H1 (cell line): ENCODE measurements at regions not wholly inside any gene's neighbourhood (a gene's known extent, or its start where the extent isn't known, plus 50 kb on each side); places are given as distances from the start of the nearest gene placed in this dataset.

Experiments used
- BACH1 ChIP-seq: IDR thresholded peaks from 2 replicates; pipeline ENCODE4 v1.6.1; 2012; ENCODE audit warnings: low read length, improper control_type of control experiment
- BRCA1 ChIP-seq: IDR thresholded peaks from 2 replicates; pipeline ENCODE4 v1.6.1; 2012; ENCODE audit warnings: low read depth, low read length, improper control_type of control experiment
- CBX5 ChIP-seq: fragments of 300-800, 300-1000 bp; sonication (generic); IDR thresholded peaks from 2 replicates; pipeline ENCODE4 v1.7.1; 2016; ENCODE audit warnings: antibody characterized with exemption, low read length, low read depth
- CEBPB ChIP-seq: IDR thresholded peaks from 2 replicates; pipeline ENCODE4 v1.6.1; 2012; ENCODE audit warnings: low read depth, low read length
- CTCF ChIP-seq, 3 experiments: IDR thresholded peaks; 1 replicate in 2 of 3; 2 replicates in 1 of 3; pipeline versions ENCODE4 v1.5.1 to v1.6.1; 2011; ENCODE audit warnings: low read length in 3 of 3, mild to moderate bottlenecking in 3 of 3, inconsistent platforms in 2 of 3, low read depth in 1 of 3, moderate library complexity in 1 of 3; ENCODE audit not compliant: insufficient read depth in 1 of 3; ENCODE audit errors: control extremely low read depth in 1 of 3
- EP300 ChIP-seq, 2 experiments: IDR thresholded peaks; 1 replicate in 1 of 2; 2 replicates in 1 of 2; pipeline ENCODE4 v1.6.1; 2011 to 2012; ENCODE audit warnings: low read depth in 2 of 2, low read length in 2 of 2, mild to moderate bottlenecking in 2 of 2, borderline replicate concordance in 1 of 2, inconsistent platforms in 1 of 2, moderate library complexity in 1 of 2
- GTF2F1 ChIP-seq: IDR thresholded peaks from 2 replicates; pipeline ENCODE4 v1.6.1; 2012; ENCODE audit warnings: low read depth, low read length, improper control_type of control experiment, borderline replicate concordance
- HDAC6 ChIP-seq: IDR thresholded peaks from one replicate; pipeline ENCODE4 v1.7.1; 2012; ENCODE audit warnings: low read depth, mild to moderate bottlenecking, inconsistent platforms, low read length, moderate library complexity
- POLR2A ChIP-seq, 2 experiments: IDR thresholded peaks; 1 replicate in 1 of 2; 2 replicates in 1 of 2; pipeline ENCODE4 v1.6.1; 2011; ENCODE audit warnings: low read depth in 2 of 2, low read length in 2 of 2, mild to moderate bottlenecking in 2 of 2; ENCODE audit errors: control extremely low read depth in 1 of 2
- RXRA ChIP-seq: IDR thresholded peaks from 2 replicates; pipeline ENCODE4 v1.6.1; 2011; ENCODE audit warnings: low read depth, mild to moderate bottlenecking, low read length, moderate library complexity; ENCODE audit not compliant: insufficient read depth
- SIN3A ChIP-seq, 2 experiments: IDR thresholded peaks in 1 of 2; conservative IDR thresholded peaks in 1 of 2; 2 replicates each; pipeline ENCODE4 v1.6.1; 2011 to 2012; ENCODE audit warnings: low read length in 2 of 2, improper control_type of control experiment in 1 of 2, low read depth in 1 of 2, mild to moderate bottlenecking in 1 of 2
- SIX5 ChIP-seq: IDR thresholded peaks from 2 replicates; pipeline ENCODE4 v1.6.1; 2011; ENCODE audit warnings: mild to moderate bottlenecking, low read depth, low read length
- TAF7 ChIP-seq: optimal IDR thresholded peaks from 2 replicates; pipeline ENCODE3; 2011; ENCODE audit warnings: low read depth, mild to moderate bottlenecking, inconsistent platforms, low read length, moderate library complexity, borderline replicate concordance
- ZNF274 ChIP-seq: IDR thresholded peaks from 2 replicates; pipeline ENCODE4 v1.7.0; 2012; ENCODE audit warnings: low read length, borderline replicate concordance; ENCODE audit errors: extremely low read depth

- TF ChIP-seq CTCF (IDR thresholded peaks at IDR 0.05; ENCODE audit: control extremely low read depth in 1 of 3, insufficient read depth in 1 of 3, low read depth in 1 of 3, low read length in 3 of 3) (peak; percentile 72 to 99 (median 96)), SIN3A (conservative IDR thresholded peaks at IDR 0.05 in 1 of 2, IDR thresholded peaks at IDR 0.05 in 1 of 2; ENCODE audit: low read depth in 1 of 2, low read length in 2 of 2) (no peak), TAF7 (no peak), BACH1 (no peak), POLR2A (IDR thresholded peaks at IDR 0.05; ENCODE audit: control extremely low read depth in 1 of 2, low read depth in 2 of 2, low read length in 2 of 2) (no peak), RXRA (no peak), EP300 (IDR thresholded peaks at IDR 0.05; ENCODE audit: borderline replicate concordance in 1 of 2, low read depth in 2 of 2, low read length in 2 of 2) (no peak), CEBPB (no peak), CBX5 (no peak), SIX5 (no peak), GTF2F1 (no peak), ZNF274 (no peak), BRCA1 (no peak), HDAC6 (no peak)
These were observed 71.9 kb upstream of the KLHL29 start for GRCh38 chr2:23312996-23313606.
